ENCODE measurements at regions not wholly inside any gene's neighbourhood (a gene's known extent, or its start where the extent isn't known, plus 50 kb on each side); places are given as distances from the start of the nearest gene placed in this dataset.

- no peak for DNase-seq (ENCODE audit: low spot score)
- Histone ChIP-seq H3K36me3 (ENCODE audit: insufficient read depth, low read length, poor library complexity, severe bottlenecking) (no peaks in the 10 kb centered on the region), H3K4me3 (ENCODE audit: low read depth, low read length, poor library complexity, severe bottlenecking) (no peak overlapping the region), H3K4me1 (ENCODE audit: insufficient read depth, low read length, poor library complexity, severe bottlenecking) (peaks cover 12% of the 10 kb centered on the region), H3K27me3 (replicated peaks; ENCODE audit: insufficient read depth, low read depth, low read length, poor library complexity) (no peaks in the 10 kb centered on the region), H3K27ac (ENCODE audit: low read depth, low read length, poor library complexity, severe bottlenecking) (no peak overlapping the region), H3K9me3 (ENCODE audit: low read depth, low read length, poor library complexity, severe bottlenecking) (no peaks in the 10 kb centered on the region)
- intact Hi-C loops (cut with micrococcal nuclease; ENCODE audit: unreplicated experiment), result no loop called here
- ChIA-PET CTCF (no interaction called here), POLR2A (ENCODE audit: low non-redundant PET) (no interaction called here)
- no TSS peak for BruUV-seq (replicated peaks)
- TF ChIP-seq EZH2 (IDR thresholded peaks at IDR 0.05; ENCODE audit: borderline replicate concordance, low read depth, low read length, poor library complexity, severe bottlenecking), result no peak
- no peak for TF ChIP-seq CTCF (conservative IDR thresholded peaks at IDR 0.05; ENCODE audit: low read depth, low read length)
Measured at GRCh38 chr12:93208011-93208410, 169.7 kb upstream of the NUDT4 start.

GRCh38 chr12:93214523-93215289 lies 163.0 kb upstream of the NUDT4 start:
- Histone ChIP-seq H3K27ac (ENCODE audit: low read depth, low read length, poor library complexity, severe bottlenecking) (no peak overlapping the region), H3K9me3 (ENCODE audit: low read depth, low read length, poor library complexity, severe bottlenecking) (no peaks in the 10 kb centered on the region), H3K27me3 (replicated peaks; ENCODE audit: insufficient read depth, low read depth, low read length, poor library complexity) (no peaks in the 10 kb centered on the region), H3K4me3 (ENCODE audit: low read depth, low read length, poor library complexity, severe bottlenecking) (no peak overlapping the region), H3K36me3 (ENCODE audit: insufficient read depth, low read length, poor library complexity, severe bottlenecking) (no peaks in the 10 kb centered on the region), H3K4me1 (ENCODE audit: insufficient read depth, low read length, poor library complexity, severe bottlenecking) (no peaks in the 10 kb centered on the region)
- no TSS peak for BruUV-seq (replicated peaks)
- DNase-seq (ENCODE audit: low spot score), result no peak
- ChIA-PET CTCF (no interaction called here), POLR2A (ENCODE audit: low non-redundant PET) (no interaction called here)
- TF ChIP-seq EZH2 (IDR thresholded peaks at IDR 0.05; ENCODE audit: borderline replicate concordance, low read depth, low read length, poor library complexity, severe bottlenecking) (no peak), CTCF (conservative IDR thresholded peaks at IDR 0.05; ENCODE audit: low read depth, low read length) (no peak)
- intact Hi-C loops (cut with micrococcal nuclease; ENCODE audit: unreplicated experiment), result no loop called here

GRCh38 chr12:93215290-93215678 lies 162.4 kb upstream of the NUDT4 start:
- DNase-seq (ENCODE audit: low spot score), result no peak
- no TSS peak for BruUV-seq (replicated peaks)
- CTCF ChIA-PET, result no interaction called here
- H3K27ac ChIP-seq (ENCODE audit: low read depth, low read length, poor library complexity, severe bottlenecking), result no peak overlapping the region
- no peaks in the 10 kb centered on the region for H3K36me3 ChIP-seq (ENCODE audit: insufficient read depth, low read length, poor library complexity, severe bottlenecking)
- no peaks in the 10 kb centered on the region for H3K4me1 ChIP-seq (ENCODE audit: insufficient read depth, low read length, poor library complexity, severe bottlenecking)
- no peak for TF ChIP-seq CTCF (conservative IDR thresholded peaks at IDR 0.05; ENCODE audit: low read depth, low read length)
- TF ChIP-seq EZH2 (IDR thresholded peaks at IDR 0.05; ENCODE audit: borderline replicate concordance, low read depth, low read length, poor library complexity, severe bottlenecking), result no peak
- POLR2A ChIA-PET (ENCODE audit: low non-redundant PET), result interaction anchor here (0.5 kb wide), 1 partner anchor 423 kb away, joined by 5 read pairs; no protein-coding TSS in a partner anchor
- intact Hi-C loops (cut with micrococcal nuclease; ENCODE audit: unreplicated experiment), result no loop called here
- H3K9me3 ChIP-seq (ENCODE audit: low read depth, low read length, poor library complexity, severe bottlenecking), result no peaks in the 10 kb centered on the region
- H3K4me3 ChIP-seq (ENCODE audit: low read depth, low read length, poor library complexity, severe bottlenecking), result no peak overlapping the region
- H3K27me3 ChIP-seq (replicated peaks; ENCODE audit: insufficient read depth, low read depth, low read length, poor library complexity), result no peaks in the 10 kb centered on the region
